HepG2 (cell line): ENCODE measurements at regions not wholly inside any gene's neighbourhood (a gene's known extent, or its start where the extent isn't known, plus 50 kb on each side); places are given as distances from the start of the nearest gene placed in this dataset.

Experiments
- ATAC-seq: fragments of 200-7000 bp; cut with Tn5 transposase; 3 replicates; pipeline ENCODE4 v1.9.1; 2020; ENCODE audit warnings: mild to moderate bottlenecking, moderate library complexity
- BruUV-seq: library from RNA; stranded (reverse); fragments of 400-500 nt; replicated peaks from 2 replicates; lab custom pipeline; 2021; lab: Mats Ljungman, UMichigan
- CTCF ChIA-PET: fragments of 300-600 bp; formaldehyde crosslinking; extraction: SDS; loops from one replicate; lab custom pipeline; 2021; ENCODE audit warnings: low total read pairs, inconsistent platforms, low intra/inter-chr PET ratio; lab: Yijun Ruan, JAX
- POLR2A ChIA-PET: fragments of 350-600 bp; sonication (Branson Sonifier 250); formaldehyde crosslinking; loops from one replicate; lab custom pipeline; 2020; ENCODE audit warnings: antibody characterized with exemption, inconsistent platforms; lab: Yijun Ruan, JAX
- DNase-seq: peaks from one replicate; pipeline ENCODE4 v3.0.0-alpha.2; 2015; ENCODE audit warnings: low spot score
- FAIRE-seq: peaks from 3 replicates; lab custom pipeline; 2011; peaks lifted over from hg19 to GRCh38; lab: Jason Lieb, UNC
- H2AFZ ChIP-seq: one replicate; pipeline ENCODE4 v1.6.1; 2011; ENCODE audit warnings: low read length, inconsistent platforms
- H3K27ac ChIP-seq: fragments of 300-600 bp; 3 replicates; pipeline ENCODE4 v1.8.0; 2011; ENCODE audit warnings: mixed run types, mild to moderate bottlenecking, mixed read lengths, low read length, inconsistent platforms; ENCODE audit not compliant: insufficient read depth; ENCODE audit errors: extremely low read length
- H3K27me3 ChIP-seq, 2 experiments: fragments of 200-600 bp in 1 of 2; 2 replicates in 1 of 2; 3 replicates in 1 of 2; pipeline versions ENCODE4 v1.6.0 to v1.8.0; 2011; ENCODE audit warnings: low read length in 2 of 2, mild to moderate bottlenecking in 2 of 2, moderate library complexity in 2 of 2, inconsistent platforms in 1 of 2; ENCODE audit not compliant: insufficient read depth in 2 of 2, control insufficient read depth in 1 of 2
- H3K36me3 ChIP-seq, 2 experiments: fragments of 200-600 bp in 1 of 2; replicated peaks in 1 of 2; 2 replicates in 1 of 2; 3 replicates in 1 of 2; pipeline versions ENCODE4 v1.5.1 to v1.8.0; 2011; ENCODE audit warnings: low read length in 2 of 2, inconsistent platforms in 1 of 2; ENCODE audit not compliant: insufficient read depth in 2 of 2, control insufficient read depth in 1 of 2
- H3K4me1 ChIP-seq: 2 replicates; pipeline ENCODE4 v1.5.1; 2012; ENCODE audit warnings: low read length, inconsistent platforms; ENCODE audit not compliant: insufficient read depth
- H3K4me2 ChIP-seq: 2 replicates; pipeline ENCODE4 v1.6.0; 2011; ENCODE audit warnings: low read depth, low read length, inconsistent platforms
- H3K4me3 ChIP-seq, 3 experiments: fragments of 200-600 bp in 1 of 3; sonication (generic), shearing (Covaris generic) in 1 of 3; replicated peaks in 1 of 3; 2 replicates each; pipeline ENCODE4 v1.5.1; 2011 to 2016; ENCODE audit warnings: low read length in 3 of 3, inconsistent platforms in 2 of 3, low read depth in 2 of 3, mild to moderate bottlenecking in 2 of 3, control low read depth in 1 of 3, mixed read lengths in 1 of 3; ENCODE audit not compliant: insufficient read depth in 1 of 3
- H3K79me2 ChIP-seq: one replicate; pipeline ENCODE4 v1.6.1; 2011; ENCODE audit warnings: low read length, inconsistent platforms; ENCODE audit not compliant: insufficient read depth
- H3K9ac ChIP-seq: 2 replicates; pipeline ENCODE4 v1.6.0; 2011; ENCODE audit warnings: mild to moderate bottlenecking, low read depth, low read length, inconsistent platforms; ENCODE audit not compliant: insufficient read depth
- H3K9me3 ChIP-seq: 2 replicates; pipeline ENCODE4 v1.5.1; 2012; ENCODE audit warnings: mild to moderate bottlenecking, low read length
- H4K20me1 ChIP-seq: 2 replicates; pipeline ENCODE4 v1.6.0; 2011; ENCODE audit warnings: inconsistent platforms, mild to moderate bottlenecking, low read length, moderate library complexity; ENCODE audit not compliant: insufficient read depth
- ATF4 ChIP-seq, 2 experiments: fragments of 450-650 bp in 1 of 2; sonication (generic) in 1 of 2; formaldehyde crosslinking; IDR thresholded peaks; 2 replicates each; pipeline versions ENCODE4 v1.5.0 to v1.8.0; 2020 to 2022; ENCODE audit warnings: mild to moderate bottlenecking in 1 of 2, missing genetic modification reagents in 1 of 2
- CHD4 ChIP-seq: fragments of 200-600 bp; sonication (generic); IDR thresholded peaks from 2 replicates; pipeline ENCODE4 v1.7.0; 2017; ENCODE audit warnings: mild to moderate bottlenecking, low read length, borderline replicate concordance
- ZC3H13 ChIP-seq: sonication (generic); formaldehyde crosslinking; IDR thresholded peaks from 2 replicates; pipeline ENCODE4 v1.8.1; 2023; ENCODE audit warnings: mild to moderate bottlenecking, missing genetic modification reagents, moderate library complexity
- ZNF30 ChIP-seq: sonication (generic); formaldehyde crosslinking; IDR thresholded peaks from 2 replicates; pipeline ENCODE4 v1.5.0; 2020; ENCODE audit warnings: mild to moderate bottlenecking, missing genetic modification reagents
- ZNF841 ChIP-seq: sonication (generic); formaldehyde crosslinking; IDR thresholded peaks from 2 replicates; pipeline ENCODE4 v1.8.1; 2023; ENCODE audit warnings: missing genetic modification reagents, borderline replicate concordance
- ZSCAN9 ChIP-seq: IDR thresholded peaks from 2 replicates; pipeline ENCODE4 v1.6.1; 2016; ENCODE audit warnings: borderline replicate concordance
- WGBS: methylation state at CpG from one replicate; pipeline ENCODE4 v1.1.6; 2017; ENCODE audit warnings: low lambda C conversion rate; 5-methylcytosine and 5-hydroxymethylcytosine counted together
- in situ Hi-C: cut with HindIII; loops from 2 replicates; pipeline ENCODE4 v1.10.0; 2017; ENCODE audit warnings: low pct_unique_long_range_greater_than_20kb; ENCODE audit not compliant: extremely low pct_ligation_motif_present
- intact Hi-C: fragments of 100-400 bp; cut with micrococcal nuclease; formaldehyde crosslinking; loops from one replicate; pipeline ENCODE4 v1.10.0; 2022; ENCODE audit not compliant: unreplicated experiment

- TF ChIP-seq ATF4 (CRISPR knock-in tag; IDR thresholded peaks at IDR 0.05) (no peak), CHD4 (no peak), ZC3H13 (no peak), ZNF841 (CRISPR knock-in tag) (no peak), ZSCAN9 (CRISPR knock-in tag) (no peak)
- BruUV-seq: no TSS peak
- no peak for FAIRE-seq
Observed at GRCh38 chr7:131667699-131668098, 111.3 kb upstream of the PODXL start.

GRCh38 chr7:131665021-131665420 lies 108.6 kb upstream of the PODXL start:
- 45% methylated on average over 2 of the region's 3 CpGs for WGBS
- Histone ChIP-seq H3K9ac (no peak overlapping the region), H3K4me3 (no peak overlapping the region), H3K9me3 (no peaks in the 10 kb centered on the region), H3K4me1 (no peaks in the 10 kb centered on the region), H3K79me2 (no peaks in the 10 kb centered on the region), H3K4me2 (no peak overlapping the region), H3K27ac (no peak overlapping the region), H3K36me3 (no peaks in the 10 kb centered on the region), H4K20me1 (no peaks in the 10 kb centered on the region), H3K27me3 (no peaks in the 10 kb centered on the region), H2AFZ (no peak overlapping the region)
- TF ChIP-seq ZNF30 (CRISPR knock-in tag): no peak
- DNase-seq (no peak), FAIRE-seq (no peak), ATAC-seq (no peak)
- in situ Hi-C loops: no loop called here
- POLR2A ChIA-PET: no interaction called here
- BruUV-seq: no TSS peak
- CTCF ChIA-PET: no interaction called here
- intact Hi-C loops: no loop called here

More at GRCh38 chr7:131667699-131668098, 111.3 kb upstream of the PODXL start:
- Histone ChIP-seq H3K27ac (no peak overlapping the region), H4K20me1 (no peaks in the 10 kb centered on the region), H3K4me1 (no peaks in the 10 kb centered on the region), H3K79me2 (no peaks in the 10 kb centered on the region), H3K4me3 (no peak overlapping the region), H3K4me2 (no peak overlapping the region), H3K36me3 (no peaks in the 10 kb centered on the region), H3K27me3 (peaks cover 0 to 6% of the 10 kb centered on the region in 2 experiments; a peak in 2 of 5 replicates), H3K9ac (no peak overlapping the region), H2AFZ (no peak overlapping the region), H3K9me3 (no peaks in the 10 kb centered on the region)
- in situ Hi-C loops (no loop called here), intact Hi-C loops (no loop called here)
- DNase-seq (no peak), ATAC-seq (no peak)
- CTCF ChIA-PET: no interaction called here
- WGBS: 23% methylated on average over 3 of the region's 4 CpGs
- POLR2A ChIA-PET: no interaction called here
